CD4-positive, alpha-beta T cell treated with Interleukin-4 for 1 hour (primary cell): ENCODE measurements at regions not wholly inside any gene's neighbourhood (a gene's known extent, or its start where the extent isn't known, plus 50 kb on each side); places are given as distances from the start of the nearest gene placed in this dataset.

Experiments
- DNase-seq, 2 donors: peaks; one replicate each; pipeline ENCODE4 v3.0.0-alpha.2; 2020 to 2022

DNA sequence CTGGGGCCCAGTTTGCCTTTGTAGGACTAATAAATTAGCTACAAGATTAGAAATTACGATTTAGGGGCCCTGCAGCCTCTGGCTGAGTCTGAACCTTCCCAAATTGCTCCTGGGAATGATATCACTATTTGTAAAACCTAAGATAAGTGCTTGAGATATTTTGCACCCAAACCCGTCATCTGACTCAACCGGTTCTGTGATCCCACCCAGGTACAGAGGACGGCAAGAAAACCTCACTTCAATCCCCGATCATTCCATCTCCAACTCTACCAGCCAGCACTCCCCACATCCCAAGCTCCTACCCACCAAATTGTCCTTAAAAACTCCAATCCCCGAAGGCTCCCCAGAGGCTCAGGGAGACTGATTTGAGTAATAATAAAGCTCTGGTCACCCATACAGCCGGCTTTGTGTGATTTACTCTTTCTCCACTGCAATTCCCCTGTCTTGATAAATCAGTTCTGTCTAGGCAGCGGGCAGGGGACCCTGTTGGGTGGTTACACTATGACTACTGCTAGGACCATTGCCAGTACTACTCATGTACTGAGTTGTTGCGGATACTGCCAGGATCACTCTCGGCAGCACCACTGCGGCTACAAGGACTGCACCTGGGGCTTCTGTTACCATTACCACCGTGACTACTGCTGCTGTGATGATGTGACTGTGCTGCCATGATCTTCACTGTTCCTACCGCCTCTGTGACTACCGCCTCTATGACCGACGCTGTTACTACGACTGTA is 73.1 kb downstream of the IRF8 start:
- DNase-seq, result no peak

DNA sequence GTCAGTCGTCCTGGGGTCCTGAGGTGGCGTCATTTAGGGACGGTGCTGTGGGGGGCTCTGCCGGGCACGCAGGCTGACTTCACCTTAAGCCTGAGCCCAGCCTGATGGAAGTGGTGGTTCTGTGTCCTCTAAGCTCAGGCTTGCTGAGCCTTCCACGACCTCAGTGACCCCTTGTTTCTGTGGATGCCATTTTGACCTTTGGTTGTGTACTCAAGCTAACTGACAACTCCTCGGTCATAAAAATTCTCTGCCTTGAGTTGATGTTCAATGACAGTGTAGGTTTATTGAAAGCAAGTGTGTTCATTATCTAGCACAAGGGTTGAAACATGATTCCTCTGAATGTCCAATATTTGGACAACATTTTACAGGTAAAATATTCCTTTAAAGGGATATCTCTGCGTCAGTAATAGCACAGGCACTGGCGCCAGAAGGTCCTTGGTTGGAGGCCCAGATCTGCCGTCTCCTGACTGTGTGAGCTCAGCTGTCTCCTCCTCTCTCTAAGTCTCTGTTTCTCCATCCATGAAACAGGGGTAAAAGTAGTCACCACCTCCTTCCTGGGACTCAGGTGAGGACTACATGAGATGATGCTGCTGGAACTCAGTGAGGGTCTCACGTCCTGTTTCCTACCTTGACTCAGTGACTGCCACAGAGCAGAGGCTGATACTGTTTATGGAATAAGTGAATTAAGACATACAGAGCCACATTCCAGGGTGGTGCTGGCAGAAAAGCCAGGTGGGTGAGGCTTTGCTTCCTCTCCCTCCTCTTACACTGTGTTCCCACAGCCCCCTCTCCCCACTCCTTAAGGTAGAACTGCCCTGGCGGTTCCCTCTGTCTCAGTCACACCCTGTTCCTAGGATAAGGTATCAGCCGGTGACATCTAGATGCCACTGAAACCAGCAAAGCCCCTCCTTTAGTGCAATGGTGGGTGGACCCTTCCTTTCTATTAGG is 75.7 kb downstream of the IRF8 start:
- DNase-seq, result no peak

DNA sequence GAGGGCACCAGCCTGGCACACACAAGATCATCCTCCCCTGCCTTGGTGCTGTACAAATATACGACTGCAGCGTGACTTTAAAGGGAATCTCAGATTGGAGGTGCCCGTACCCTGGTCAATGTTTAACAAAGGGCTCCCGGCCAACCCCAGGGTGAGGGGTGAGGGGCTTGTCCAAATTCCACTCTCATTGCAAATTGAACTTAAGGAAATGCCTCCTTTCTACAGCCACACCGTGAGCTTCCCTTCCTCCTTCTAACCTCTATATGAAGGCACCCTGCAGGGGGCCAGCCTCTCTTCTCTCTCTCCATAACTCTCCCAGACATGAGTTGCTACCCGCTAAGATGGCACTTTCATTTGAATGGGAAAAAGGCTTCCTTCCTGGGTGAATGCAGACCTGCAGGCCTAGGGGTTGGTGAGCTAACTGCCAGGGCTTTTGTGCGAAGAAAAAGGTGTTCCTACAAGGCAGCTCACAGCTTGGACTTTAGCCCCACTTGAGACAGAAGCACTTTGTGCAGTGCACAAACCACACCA is 76.6 kb downstream of the IRF8 start:
- no peak for DNase-seq

DNA sequence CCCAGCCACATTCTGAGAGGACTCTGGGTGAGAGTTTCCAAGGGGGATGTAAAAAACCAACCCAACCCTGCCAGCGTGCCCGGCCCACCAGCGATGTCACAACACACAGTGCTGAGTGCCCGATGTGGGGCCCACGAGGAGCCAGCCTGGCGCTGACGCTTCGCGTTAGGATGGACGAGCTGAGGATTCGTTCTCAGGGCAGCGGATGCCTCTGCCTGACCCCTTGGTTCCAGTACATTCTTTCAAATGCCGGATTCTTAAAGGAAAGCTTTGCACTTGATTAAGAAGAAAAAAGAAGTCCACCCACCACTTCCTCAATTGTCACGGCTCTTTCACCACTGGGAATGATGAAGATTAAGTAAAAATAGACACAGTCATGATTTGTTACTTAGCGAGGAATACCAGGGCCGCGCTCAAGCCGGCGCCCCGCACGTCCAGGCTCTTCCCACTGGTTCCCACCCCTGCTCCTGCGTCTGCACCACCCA is 79.4 kb downstream of the IRF8 start:
- DNase-seq, result peak in 1 of 2 donors; percentile 21

DNA sequence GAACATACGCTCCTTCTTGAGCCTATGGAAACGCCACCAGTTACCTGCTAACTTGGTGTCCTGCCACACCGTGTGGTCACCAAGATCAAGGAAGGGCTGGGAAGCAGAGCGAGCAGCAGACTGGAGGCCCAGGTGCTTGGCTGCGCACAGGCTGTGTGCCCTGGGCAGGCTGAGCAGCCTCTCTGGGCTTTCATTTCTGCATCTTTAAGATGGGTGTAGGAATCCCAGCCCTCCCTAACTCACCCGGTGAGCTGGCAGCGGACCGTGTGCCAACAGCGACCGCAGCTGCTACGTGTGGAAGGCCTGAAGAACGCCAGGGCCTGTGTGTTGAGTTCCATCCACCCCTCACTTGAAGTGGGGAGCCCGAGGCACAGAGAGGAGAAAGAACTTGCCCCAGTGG is 80.0 kb downstream of the IRF8 start:
- DNase-seq, result no peak

DNA sequence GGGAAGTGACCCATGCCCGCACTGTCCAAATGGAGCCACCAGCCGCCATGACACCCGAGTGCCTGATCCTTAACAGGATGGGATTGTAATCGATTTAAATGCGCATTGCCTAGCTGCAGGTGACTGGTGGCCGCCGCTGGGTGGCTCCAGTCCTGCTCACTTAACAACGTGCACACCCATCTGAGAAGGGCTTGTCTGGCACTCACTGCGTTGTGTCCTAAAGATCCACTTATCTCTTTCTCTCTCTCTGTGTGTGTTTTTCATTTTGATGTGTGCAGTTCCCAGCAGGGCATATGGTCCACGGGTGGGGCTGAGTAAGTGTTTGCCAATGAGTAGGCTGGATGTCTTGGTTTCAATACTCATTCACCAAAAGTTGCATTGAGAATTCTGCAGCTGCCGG is 80.6 kb downstream of the IRF8 start:
- no peak for DNase-seq

DNA sequence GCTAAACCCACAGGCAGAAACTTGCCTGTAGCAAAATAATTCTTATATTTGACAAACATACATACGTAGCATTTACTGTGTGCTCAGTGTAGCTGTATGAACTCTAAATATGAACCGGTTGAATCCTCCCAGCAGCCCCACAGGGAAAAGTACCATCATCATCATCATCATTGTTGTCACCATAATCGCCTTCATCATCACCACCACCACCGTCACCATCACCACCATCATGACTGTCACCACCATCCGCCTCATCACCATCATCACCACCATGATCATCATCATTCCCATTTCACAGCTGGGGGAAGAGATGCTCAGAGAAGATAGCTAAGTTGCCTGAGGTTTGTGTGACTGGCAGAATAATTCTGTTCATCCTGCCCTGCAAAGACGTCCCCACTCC is 81.7 kb downstream of the IRF8 start:
- no peak for DNase-seq

DNA sequence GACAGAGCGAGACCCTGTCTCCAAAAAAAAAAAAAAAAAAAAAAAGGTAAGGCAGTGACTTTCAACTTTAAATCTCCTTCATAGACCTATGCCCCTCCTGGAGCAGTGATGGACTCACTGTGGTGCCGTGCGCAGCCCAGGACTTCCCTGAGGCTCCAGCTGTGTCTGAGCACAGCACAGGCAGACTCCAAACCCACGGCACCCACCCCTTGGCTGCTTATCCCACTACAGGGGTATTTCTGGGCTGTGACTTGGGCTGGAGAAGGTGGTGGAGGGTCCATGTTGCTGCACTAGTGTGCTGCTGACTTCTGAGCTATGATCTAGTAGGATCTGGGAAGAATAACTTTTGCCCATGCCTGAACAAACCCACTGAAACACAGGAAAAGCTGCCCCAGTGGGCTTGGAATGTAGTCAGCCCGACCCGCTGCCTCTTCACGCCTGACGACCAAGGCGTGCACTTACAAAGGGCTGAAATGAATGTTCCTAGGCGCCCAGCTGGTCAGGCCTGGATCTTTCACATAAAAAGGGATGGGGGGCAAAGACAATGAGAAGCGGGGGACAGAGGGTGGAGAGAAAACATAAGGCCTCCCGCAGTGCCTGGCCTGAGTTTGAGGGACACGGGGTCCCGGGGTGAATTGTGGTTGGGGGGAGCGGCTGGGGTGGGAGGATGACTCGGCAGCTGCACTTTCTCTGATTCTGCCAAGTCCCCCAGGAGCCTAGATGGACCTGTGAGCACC is 83.0 kb downstream of the IRF8 start:
- no peak for DNase-seq

DNA sequence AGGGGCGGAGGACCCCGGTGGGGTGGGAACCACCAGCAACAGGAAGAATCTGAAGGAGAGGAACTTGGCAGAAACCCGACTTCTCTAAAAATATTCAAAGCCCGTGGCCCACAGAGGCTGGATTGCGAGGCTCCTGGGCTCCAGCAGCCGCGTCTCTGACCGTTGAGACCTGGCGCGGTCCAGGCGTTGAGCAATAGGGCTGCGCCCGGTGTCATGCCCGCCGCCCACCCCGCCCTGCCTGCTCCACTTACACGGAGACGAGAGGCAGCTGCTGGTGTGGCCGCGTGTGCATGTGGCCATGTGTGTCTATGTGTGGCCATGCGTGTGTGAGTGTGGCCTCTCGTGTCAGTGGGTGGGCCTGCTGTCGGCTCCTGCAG is 83.6 kb downstream of the IRF8 start:
- peak in 1 of 2 donors; percentile 53 for DNase-seq

DNA sequence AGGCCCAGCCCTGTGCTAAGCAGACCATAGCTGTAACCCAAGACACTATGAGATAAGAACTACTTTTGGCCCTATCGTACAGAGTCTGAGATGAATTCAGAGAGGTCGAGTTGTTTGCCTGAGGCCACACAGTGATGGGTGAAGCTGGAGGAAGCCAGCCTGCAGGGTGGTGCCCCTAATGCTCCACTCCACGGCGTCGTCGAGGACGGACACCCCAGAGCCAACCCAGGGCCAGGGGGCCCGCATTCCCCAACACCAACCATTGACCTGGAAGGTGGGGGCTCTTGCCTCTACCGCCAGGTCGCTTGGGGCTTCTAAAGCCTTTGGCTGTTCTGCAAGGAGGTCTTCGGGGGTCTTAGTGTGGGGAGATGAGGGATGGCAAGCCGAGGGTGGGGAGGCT is 84.1 kb downstream of the IRF8 start:
- DNase-seq, result no peak

DNA sequence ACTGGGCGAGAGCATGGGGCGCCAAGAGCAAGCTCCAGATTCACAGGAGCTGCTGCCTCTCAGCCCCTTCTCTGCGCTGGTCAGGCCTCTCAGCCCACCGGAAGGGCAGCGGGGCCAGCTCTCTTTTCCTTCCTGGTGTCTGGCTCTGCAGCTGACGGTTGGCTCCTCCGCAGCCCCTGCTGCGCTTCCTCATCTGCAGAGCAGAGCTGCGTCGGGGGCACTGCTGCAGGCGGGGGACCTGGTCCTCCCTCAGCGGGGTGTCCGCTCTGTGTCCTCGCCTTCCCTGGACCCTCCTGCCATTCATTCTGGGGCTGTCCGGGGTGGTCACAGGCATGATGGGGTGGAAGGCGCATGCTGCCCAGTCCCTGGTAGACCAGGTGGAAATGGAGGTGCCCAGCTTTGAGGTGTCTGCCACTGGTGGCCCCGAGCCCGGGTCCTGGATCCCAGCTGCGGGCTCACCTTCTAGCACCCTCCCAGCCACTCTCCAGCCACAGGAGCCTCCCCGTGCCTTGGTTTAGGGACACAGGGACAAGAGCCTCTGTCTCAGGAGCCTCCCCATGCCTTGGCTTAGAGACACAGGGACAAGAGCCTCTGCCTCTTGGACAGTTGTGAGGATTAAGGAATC is 84.8 kb downstream of the IRF8 start:
- no peak for DNase-seq

DNA sequence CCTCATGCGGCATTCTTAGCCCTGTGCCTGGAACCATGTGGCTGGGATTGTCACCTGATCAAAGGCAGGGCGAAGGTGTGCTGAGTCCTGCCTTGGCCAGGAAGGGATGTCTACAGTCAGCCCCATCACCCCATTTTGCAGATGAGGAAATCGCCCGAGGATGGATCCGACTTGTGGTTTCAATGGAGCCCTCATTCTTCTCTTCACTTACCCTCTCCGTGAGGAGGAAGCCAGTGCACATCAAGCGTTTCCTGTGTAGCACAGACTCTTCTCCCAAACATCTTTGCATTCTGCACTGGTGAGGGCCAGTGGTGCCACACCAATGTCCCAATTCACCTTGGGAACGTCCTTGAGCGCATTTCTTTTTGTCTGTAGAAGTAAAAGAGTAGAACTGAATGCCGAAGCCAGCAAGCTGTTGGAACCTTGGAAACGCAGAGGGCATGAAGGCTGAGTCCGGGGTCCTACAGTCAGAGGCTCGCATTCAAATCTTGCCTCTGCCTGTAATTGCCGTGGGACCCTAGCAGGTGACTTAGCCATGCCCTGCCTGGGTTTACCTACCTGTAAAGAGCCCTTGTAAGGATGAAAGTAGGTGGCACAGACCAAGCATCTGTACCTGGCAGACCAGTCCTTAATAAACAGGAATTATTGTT is 85.4 kb downstream of the IRF8 start:
- no peak for DNase-seq

DNA sequence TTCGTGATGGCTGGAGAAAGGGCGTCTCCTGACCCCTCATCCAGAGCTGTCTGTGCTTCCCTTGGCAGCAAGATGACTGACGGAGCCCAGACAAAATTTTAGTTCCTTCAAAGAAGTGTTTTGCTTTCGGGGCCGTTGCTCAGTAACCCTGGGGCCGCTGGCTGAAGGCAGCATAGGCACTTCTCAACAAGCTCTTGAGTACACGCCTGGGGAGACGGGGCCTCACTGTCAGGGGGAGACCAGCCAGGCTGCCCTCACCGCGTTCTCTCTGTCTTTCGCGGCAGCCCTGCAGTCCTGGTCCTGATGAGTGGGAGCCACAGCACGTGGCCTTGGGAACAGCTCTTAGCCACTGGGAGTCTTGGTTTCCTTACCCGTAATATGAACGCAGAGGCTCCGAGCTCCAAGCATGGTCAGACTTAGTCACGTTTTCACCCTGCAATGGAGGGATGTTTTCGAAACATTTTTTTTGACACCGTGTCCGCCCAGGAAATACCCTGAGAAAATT is 86.0 kb downstream of the IRF8 start:
- DNase-seq, result peak; percentile 23 to 65

DNA sequence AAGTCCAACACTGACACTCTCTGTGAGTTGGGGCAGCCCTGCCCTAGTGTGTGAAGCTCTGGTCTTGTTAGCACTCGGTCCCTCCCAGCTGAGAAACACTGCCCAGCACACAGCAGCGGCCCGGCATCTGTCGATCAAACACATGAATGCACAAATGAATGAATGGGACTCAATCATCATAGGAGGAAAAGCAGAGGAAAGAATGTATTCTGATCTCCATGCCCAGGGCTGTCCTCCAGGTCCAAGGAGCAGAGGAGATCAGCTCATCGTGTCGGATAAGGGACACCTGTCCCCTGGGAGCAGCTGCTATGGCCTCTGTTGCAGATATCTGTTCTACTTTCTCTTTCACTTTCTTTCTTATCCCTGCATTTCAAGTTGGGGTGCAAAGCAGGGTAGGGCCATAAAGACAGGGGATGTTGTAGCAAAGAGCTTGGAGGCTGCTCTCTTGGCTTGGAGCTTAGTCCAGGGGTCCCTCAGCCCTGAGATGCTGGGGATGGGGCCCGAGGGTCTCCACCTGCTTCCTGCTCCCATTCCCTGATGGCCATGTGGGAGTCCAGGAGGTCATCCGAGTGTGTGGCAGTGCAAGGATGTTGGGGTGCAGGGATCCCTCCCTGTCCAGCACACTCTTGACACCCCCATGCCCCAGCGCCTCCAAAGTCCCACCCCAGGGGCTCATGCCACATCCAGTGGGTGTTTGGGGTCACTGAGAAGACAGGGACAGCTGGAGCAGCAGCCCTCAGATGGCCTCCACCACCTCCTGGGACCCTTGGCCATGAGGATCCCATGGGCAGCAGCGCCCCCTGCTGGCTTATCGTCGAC is 88.2 kb downstream of the IRF8 start:
- DNase-seq, result peak; percentile 29

DNA sequence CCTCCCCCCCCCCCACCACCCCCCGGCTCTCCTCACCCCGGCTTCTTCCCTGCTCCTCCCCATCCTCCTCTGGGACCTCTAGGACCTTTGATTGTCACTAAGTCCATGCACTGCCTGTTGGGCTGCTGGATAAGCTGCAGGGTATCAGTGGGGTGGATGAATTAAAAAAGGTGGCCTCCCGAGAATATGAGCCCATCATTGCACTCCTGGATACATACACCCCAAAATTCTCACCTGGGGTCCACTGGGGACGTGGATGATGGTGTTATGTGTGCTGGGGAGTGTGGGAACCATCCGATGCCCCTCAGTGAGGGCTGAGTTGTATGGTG is 88.8 kb downstream of the IRF8 start:
- no peak for DNase-seq

DNA sequence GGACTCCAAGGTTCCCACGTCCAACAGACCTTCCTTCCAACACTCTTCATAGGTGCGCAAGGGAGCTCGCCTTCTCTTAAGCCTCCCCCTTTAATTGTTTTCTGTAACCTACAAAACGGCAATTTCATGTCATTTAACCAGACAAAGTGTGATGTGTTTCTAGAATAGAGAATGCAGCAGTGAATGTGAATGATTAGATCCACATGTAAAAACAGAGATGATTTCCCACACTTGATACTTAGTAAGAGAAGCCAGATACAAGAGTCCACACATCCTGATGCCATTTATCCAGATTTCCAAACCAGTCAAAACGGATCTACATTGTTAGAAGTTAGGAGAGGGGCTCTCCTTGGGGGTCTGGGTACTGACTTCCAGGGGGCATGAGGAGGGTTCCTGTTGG is 89.3 kb downstream of the IRF8 start:
- no peak for DNase-seq

DNA sequence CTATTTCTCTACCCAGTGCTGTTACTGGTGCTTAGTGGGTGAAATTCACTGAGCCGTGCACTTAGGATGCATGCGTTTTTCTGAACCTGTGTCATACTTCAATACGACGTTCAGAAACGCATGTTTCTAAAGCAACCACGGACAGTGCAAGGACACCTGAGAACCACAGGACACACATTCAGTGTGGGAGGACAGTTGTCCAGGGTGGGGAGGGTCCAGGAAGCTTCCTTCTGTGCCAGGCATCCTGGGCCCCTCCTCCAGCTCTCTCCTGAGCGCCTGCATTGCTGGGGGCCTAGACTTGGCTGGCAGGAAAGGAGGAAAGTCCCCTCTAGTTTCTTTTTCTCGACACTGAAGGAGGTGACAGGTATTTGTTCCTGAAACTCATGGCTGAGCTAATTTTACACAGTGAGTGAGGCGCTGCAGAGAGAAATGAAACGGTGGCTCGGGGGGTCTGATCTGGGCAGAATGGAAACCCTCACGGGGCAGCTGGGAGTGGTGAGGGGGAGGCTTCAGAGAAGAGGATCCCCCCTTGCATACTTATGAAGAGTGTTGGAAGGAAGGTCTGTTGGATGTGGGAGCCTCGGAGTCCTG is 89.9 kb downstream of the IRF8 start:
- DNase-seq, result no peak

DNA sequence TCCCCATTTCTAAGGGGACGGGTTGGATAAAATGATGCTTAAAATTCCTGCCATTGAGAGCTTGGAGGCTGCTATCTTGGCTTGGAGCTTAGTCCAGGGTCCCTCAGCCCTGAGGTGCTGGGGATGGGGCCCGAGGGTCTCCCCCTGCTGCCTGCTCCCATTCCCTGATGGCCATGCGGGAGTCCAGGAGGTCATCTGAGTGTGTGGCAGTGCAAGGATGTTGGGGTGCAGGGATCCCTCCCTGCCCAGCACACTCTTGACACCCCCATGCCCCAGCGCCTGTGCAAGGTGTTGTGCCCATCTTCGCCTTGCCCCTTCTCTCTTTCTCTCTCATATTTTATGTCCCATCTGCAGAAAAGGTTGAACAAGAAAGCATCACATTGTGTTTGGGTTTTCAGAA is 90.4 kb downstream of the IRF8 start:
- DNase-seq, result no peak

DNA sequence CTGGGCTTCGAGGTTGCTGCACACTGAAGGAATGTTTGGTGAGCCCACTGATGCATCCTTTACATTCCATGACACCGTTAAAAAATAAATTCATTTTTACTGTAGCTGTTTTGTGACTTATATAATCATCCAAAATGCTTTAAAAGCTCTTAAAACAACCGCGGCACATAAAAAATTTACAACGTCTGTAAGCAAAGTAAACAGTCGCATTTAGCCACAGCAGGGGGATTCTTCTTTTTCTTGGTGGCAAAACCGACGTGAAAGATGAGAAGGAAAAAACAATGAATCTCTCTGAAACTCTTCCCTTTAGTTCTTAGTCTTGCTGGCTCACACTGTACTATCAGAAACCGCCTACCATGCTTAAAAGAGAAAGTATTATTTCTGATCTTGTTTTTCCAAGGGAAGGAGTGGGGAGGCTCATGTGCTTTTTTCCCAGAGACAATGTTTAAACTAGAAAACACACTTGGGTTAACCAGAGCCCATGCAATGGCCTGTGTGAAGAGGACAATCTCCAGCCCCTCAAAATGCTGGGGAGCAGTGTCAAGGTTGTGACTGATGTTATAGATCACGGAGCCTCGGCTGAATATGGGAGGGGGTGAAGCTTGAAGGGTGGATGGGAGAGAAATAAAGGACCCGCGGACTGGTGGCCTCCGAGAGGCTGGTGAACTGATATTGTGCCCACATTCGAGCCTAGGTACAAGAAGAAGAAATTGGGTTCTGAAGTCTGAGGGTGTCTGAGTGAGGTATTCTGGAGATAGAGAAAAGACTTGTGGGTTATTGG is 91.1 kb downstream of the IRF8 start:
- DNase-seq, result no peak

DNA sequence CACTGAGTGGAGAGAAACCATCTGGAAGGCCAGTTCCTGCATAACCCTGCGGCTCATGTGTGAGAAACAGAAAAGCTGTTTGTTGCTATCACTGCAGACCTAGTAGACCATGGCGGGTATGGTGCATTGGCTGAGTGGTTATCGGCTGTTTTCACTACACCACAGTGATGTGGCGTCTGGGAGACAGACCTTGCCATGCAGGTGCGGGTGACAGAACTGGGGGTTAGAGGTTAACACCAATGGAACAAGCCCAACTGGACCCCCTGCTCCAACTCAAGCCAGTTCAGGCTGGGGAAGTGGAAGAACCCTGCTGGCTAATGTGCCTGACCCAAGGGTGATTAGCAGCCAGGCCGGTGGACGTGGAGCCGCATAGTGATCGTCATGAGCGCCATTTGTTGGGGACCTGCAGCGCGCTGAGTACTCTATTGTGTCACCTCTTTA is 91.9 kb downstream of the IRF8 start:
- peak in 1 of 2 donors; percentile 54 for DNase-seq
